PC-3 (cell line): ENCODE measurements at regions not wholly inside any gene's neighbourhood (a gene's known extent, or its start where the extent isn't known, plus 50 kb on each side); places are given as distances from the start of the nearest gene placed in this dataset.

Experiments used
- ATAC-seq: fragments of 200-7000 bp; cut with Tn5 transposase; 2 replicates; pipeline ENCODE4 v1.9.1; 2020; ENCODE audit warnings: mild to moderate bottlenecking, moderate library complexity
- BruUV-seq: library from RNA; stranded (reverse); fragments of 400-500 nt; replicated peaks from 2 replicates; lab custom pipeline; 2021; lab: Mats Ljungman, UMichigan
- CTCF ChIA-PET: fragments of 300-600 bp; sonication (Branson Sonifier 250); formaldehyde crosslinking; loops from one replicate; lab custom pipeline; 2022; ENCODE audit warnings: antibody characterized with exemption; lab: Charles Lee
- POLR2A ChIA-PET: fragments of 300-600 bp; sonication (Branson Sonifier 250); formaldehyde crosslinking; loops from one replicate; lab custom pipeline; 2022; ENCODE audit warnings: antibody characterized with exemption; ENCODE audit not compliant: unreplicated experiment; lab: Charles Lee
- DNase-seq: peaks from one replicate; pipeline ENCODE4 v3.0.0-alpha.2; 2015
- H2AFZ ChIP-seq: fragments of 300-600 bp; sonication (generic); 2 replicates; pipeline ENCODE4 v1.6.0; 2016; ENCODE audit warnings: antibody characterized with exemption, low read length
- H3F3A ChIP-seq: fragments of 300-600 bp; sonication (generic); one replicate; pipeline ENCODE4 v1.6.0; 2017; ENCODE audit warnings: antibody characterized with exemption, low read length, control low read depth, mild to moderate bottlenecking; ENCODE audit not compliant: unreplicated experiment
- H3K27ac ChIP-seq: fragments of 300-600 bp; sonication (generic); 2 replicates; pipeline ENCODE4 v1.5.1; 2016; ENCODE audit warnings: mild to moderate bottlenecking, low read length
- H3K27me3 ChIP-seq: fragments of 300-600 bp; sonication (generic); 2 replicates; pipeline ENCODE4 v1.6.1; 2016; ENCODE audit warnings: low read length, mixed read lengths
- H3K36me3 ChIP-seq: fragments of 300-600 bp; sonication (generic); 2 replicates; pipeline ENCODE4 v1.6.1; 2016; ENCODE audit warnings: low read depth, mixed run types, low read length, mixed read lengths
- H3K4me1 ChIP-seq: fragments of 300-600 bp; sonication (generic); 2 replicates; pipeline ENCODE4 v1.5.1; 2016; ENCODE audit warnings: low read length; ENCODE audit not compliant: insufficient read depth
- H3K4me2 ChIP-seq: fragments of 300-600 bp; sonication (generic); 2 replicates; pipeline ENCODE4 v1.6.0; 2016; ENCODE audit warnings: low read length
- H3K4me3 ChIP-seq: fragments of 300-600 bp; sonication (generic); 2 replicates; pipeline ENCODE4 v1.5.1; 2016; ENCODE audit warnings: mild to moderate bottlenecking, low read length, mixed read lengths
- H3K79me2 ChIP-seq: fragments of 300-600 bp; sonication (generic); 2 replicates; pipeline ENCODE4 v1.6.1; 2017; ENCODE audit warnings: low read length, mixed read lengths
- H3K9ac ChIP-seq: fragments of 300-600 bp; sonication (generic); 2 replicates; pipeline ENCODE4 v1.6.0; 2016; ENCODE audit warnings: mild to moderate bottlenecking, low read length
- H3K9me2 ChIP-seq: fragments of 300-600 bp; sonication (generic); replicated peaks from 2 replicates; pipeline ENCODE4 v1.6.1; 2016; ENCODE audit warnings: mixed run types, low read length, mixed read lengths
- H3K9me3 ChIP-seq: fragments of 300-600 bp; sonication (generic); 2 replicates; pipeline ENCODE4 v1.6.1; 2016; ENCODE audit warnings: low read length, mixed read lengths
- H4K20me1 ChIP-seq: fragments of 300-600 bp; sonication (generic); 2 replicates; pipeline ENCODE4 v1.6.1; 2016; ENCODE audit warnings: low read length, mixed read lengths
- CTCF ChIP-seq: fragments of 300-600 bp; sonication (generic); conservative IDR thresholded peaks from 2 replicates; pipeline ENCODE4 v1.5.1; 2017; ENCODE audit warnings: antibody characterized with exemption, low read depth, mild to moderate bottlenecking, low read length
- EZH2 ChIP-seq: fragments of 300-600 bp; sonication (generic); IDR thresholded peaks from one replicate; pipeline ENCODE4 v1.6.1; 2017; ENCODE audit warnings: antibody characterized with exemption, mild to moderate bottlenecking, low read length; ENCODE audit not compliant: unreplicated experiment
- EZH2phosphoT487 ChIP-seq: fragments of 300-600 bp; sonication (generic); IDR thresholded peaks from 2 replicates; pipeline ENCODE4 v1.6.1; 2018; ENCODE audit warnings: mild to moderate bottlenecking, antibody characterized with exemption, low read length, borderline replicate concordance
- intact Hi-C: fragments of 100-400 bp; cut with micrococcal nuclease; formaldehyde crosslinking; loops from 2 replicates; pipeline ENCODE4 v1.9.0; 2023

GRCh38 chr21:41635874-41636273 lies 127.9 kb upstream of the TMPRSS2 start:
- no peak overlapping the region for H2AFZ ChIP-seq
- H3K9me3 ChIP-seq = no peaks in the 10 kb centered on the region
- POLR2A ChIA-PET = no interaction called here
- CTCF ChIA-PET = no interaction called here
- no peaks in the 10 kb centered on the region for H3K27me3 ChIP-seq
- no peak for ATAC-seq
- TF ChIP-seq EZH2 (no peak), CTCF (no peak), EZH2phosphoT487 (no peak)
- no TSS peak for BruUV-seq
- H3K79me2 ChIP-seq = 0 out of 2 replicates have a peak, but pooled peaks cover 3% of the 10 kb centered on the region
- peaks cover 17% of the 10 kb centered on the region for H3F3A ChIP-seq
- DNase-seq = no peak
- H3K4me1 ChIP-seq = peaks cover 57% of the 10 kb centered on the region
- no peaks in the 10 kb centered on the region for H3K9me2 ChIP-seq
- intact Hi-C loops = no loop called here
- no peaks in the 10 kb centered on the region for H4K20me1 ChIP-seq
- no peak overlapping the region for H3K4me2 ChIP-seq
- peak overlapping the region; percentile 99 for H3K27ac ChIP-seq
- H3K36me3 ChIP-seq = no peaks in the 10 kb centered on the region
- H3K4me3 ChIP-seq = no peak overlapping the region
- H3K9ac ChIP-seq = peak overlapping the region; percentile 88; the same call in 1 of the 2 replicates

GRCh38 chr21:41634858-41635257 lies 126.9 kb upstream of the TMPRSS2 start:
- Histone ChIP-seq H3K79me2 (0 out of 2 replicates have a peak, but pooled peaks cover 3% of the 10 kb centered on the region), H3K4me1 (peaks cover 59% of the 10 kb centered on the region), H3K27ac (peak overlapping the region; percentile 99), H3K4me2 (peak overlapping the region; percentile 78), H3K9ac (peak overlapping the region; percentile 88), H3K9me2 (no peaks in the 10 kb centered on the region), H3K9me3 (no peaks in the 10 kb centered on the region), H4K20me1 (no peaks in the 10 kb centered on the region), H3K27me3 (no peaks in the 10 kb centered on the region), H3K36me3 (no peaks in the 10 kb centered on the region), H3F3A (peaks cover 22% of the 10 kb centered on the region), H3K4me3 (peak overlapping the region; percentile 12; the same call in 1 of the 2 replicates), H2AFZ (no peak overlapping the region)
- POLR2A ChIA-PET = interaction anchor here (0.6 to 1.4 kb wide), 5 partner anchors 21 to 184 kb away, joined by 4 to 21 read pairs (median 6); partner anchors contain the start of gene RIPK4
- TF ChIP-seq EZH2phosphoT487 = no peak
- TF ChIP-seq CTCF = no peak
- TF ChIP-seq EZH2 = no peak
- DNase-seq (peak; percentile 95), ATAC-seq (peak; percentile 26)
- CTCF ChIA-PET = interaction anchor here (0.6 kb wide), 1 partner anchor 44 kb away, joined by 3 read pairs; no protein-coding TSS in a partner anchor
- BruUV-seq = TSS peak; percentile 78
- intact Hi-C loops = loop anchor here (1.0 kb wide), 1 partner anchor 44 kb away; no protein-coding TSS in a partner anchor

- peak overlapping the region; percentile 99 for H3K27ac ChIP-seq
- H3F3A ChIP-seq = peaks cover 25% of the 10 kb centered on the region
- CTCF ChIA-PET = interaction anchor here (1.0 kb wide), 1 partner anchor 22 kb away, joined by 6 read pairs; no protein-coding TSS in a partner anchor
- 0 out of 2 replicates have a peak, but pooled peaks cover 3% of the 10 kb centered on the region for H3K79me2 ChIP-seq
- POLR2A ChIA-PET = interaction anchor here (0.6 to 1.4 kb wide), 6 partner anchors 21 to 134 kb away, joined by 3 to 21 read pairs (median 5); partner anchors contain the start of gene RIPK4
- H3K27me3 ChIP-seq = no peaks in the 10 kb centered on the region
- H3K4me1 ChIP-seq = peaks cover 62% of the 10 kb centered on the region
- DNase-seq = peak; percentile 99
- H3K36me3 ChIP-seq = no peaks in the 10 kb centered on the region
- intact Hi-C loops = loop anchor here (1.0 kb wide), 1 partner anchor 45 kb away; no protein-coding TSS in a partner anchor
- H2AFZ ChIP-seq = no peak overlapping the region
- H3K4me3 ChIP-seq = peak overlapping the region; percentile 12; the same call in 1 of the 2 replicates
- H3K4me2 ChIP-seq = peak overlapping the region; percentile 78
- TF ChIP-seq EZH2 = no peak
- TF ChIP-seq EZH2phosphoT487 = no peak
- no peak for TF ChIP-seq CTCF
- no peaks in the 10 kb centered on the region for H3K9me3 ChIP-seq
- no TSS peak for BruUV-seq
- H3K9ac ChIP-seq = peak overlapping the region; percentile 88
- H4K20me1 ChIP-seq = no peaks in the 10 kb centered on the region
- no peaks in the 10 kb centered on the region for H3K9me2 ChIP-seq
- ATAC-seq = peak; percentile 63
These were observed 126.3 kb upstream of the TMPRSS2 start for GRCh38 chr21:41634211-41634694.
